ENCODE measurements at regions not wholly inside any gene's neighbourhood (a gene's known extent, or its start where the extent isn't known, plus 50 kb on each side); places are given as distances from the start of the nearest gene placed in this dataset.

GRCh38 chr12:78726854-78727253 lies 137.7 kb upstream of the SYT1 start:
- no peak overlapping the region for H3K27ac ChIP-seq
- no peak for DNase-seq
- H3K4me3 ChIP-seq: no peak overlapping the region
- H3K27me3 ChIP-seq: no peaks in the 10 kb centered on the region
- intact Hi-C loops (cut with DNase I): no loop called here
- no peaks in the 10 kb centered on the region for H3K4me1 ChIP-seq
- H3K9me3 ChIP-seq: no peaks in the 10 kb centered on the region
- no peak for TF ChIP-seq CTCF (IDR thresholded peaks at IDR 0.05)
- no peak for TF ChIP-seq EP300 (IDR thresholded peaks at IDR 0.05)
- TF ChIP-seq POLR2A (IDR thresholded peaks at IDR 0.05): no peak
- no peak for TF ChIP-seq POLR2AphosphoS5 (IDR thresholded peaks at IDR 0.05)
- WGBS, 2 donors: 10 to 49% methylated on average over 2 of the region's 2 CpGs
- H3K36me3 ChIP-seq: no peaks in the 10 kb centered on the region

GRCh38 chr12:78732481-78732880 lies 132.1 kb upstream of the SYT1 start:
- H3K27me3 ChIP-seq: no peaks in the 10 kb centered on the region
- TF ChIP-seq POLR2A (IDR thresholded peaks at IDR 0.05) (no peak), CTCF (IDR thresholded peaks at IDR 0.05) (no peak), EP300 (IDR thresholded peaks at IDR 0.05) (no peak), POLR2AphosphoS5 (IDR thresholded peaks at IDR 0.05) (no peak)
- H3K9me3 ChIP-seq: no peaks in the 10 kb centered on the region
- no peaks in the 10 kb centered on the region for H3K4me1 ChIP-seq
- intact Hi-C loops (cut with DNase I): no loop called here
- 97 to 100% methylated on average over 1 of the region's 1 CpG for WGBS, 2 donors
- no peak overlapping the region for H3K4me3 ChIP-seq
- no peaks in the 10 kb centered on the region for H3K36me3 ChIP-seq
- DNase-seq: no peak
- no peak overlapping the region for H3K27ac ChIP-seq

- Histone ChIP-seq H3K36me3 (no peaks in the 10 kb centered on the region), H3K4me1 (no peaks in the 10 kb centered on the region), H3K4me3 (no peak overlapping the region), H3K27ac (no peak overlapping the region), H3K27me3 (no peaks in the 10 kb centered on the region), H3K9me3 (no peaks in the 10 kb centered on the region)
- TF ChIP-seq POLR2A (IDR thresholded peaks at IDR 0.05) (no peak), CTCF (IDR thresholded peaks at IDR 0.05) (no peak), EP300 (IDR thresholded peaks at IDR 0.05) (no peak), POLR2AphosphoS5 (IDR thresholded peaks at IDR 0.05) (no peak)
- intact Hi-C loops (cut with DNase I): no loop called here
- WGBS, 2 donors: 87 to 94% methylated on average over 4 of the region's 4 CpGs
- DNase-seq: no peak
These were observed 124.9 kb upstream of the SYT1 start for GRCh38 chr12:78739653-78740052.

- Histone ChIP-seq H3K36me3 (no peaks in the 10 kb centered on the region), H3K4me3 (no peak overlapping the region), H3K9me3 (no peaks in the 10 kb centered on the region), H3K27ac (no peak overlapping the region), H3K4me1 (no peaks in the 10 kb centered on the region), H3K27me3 (no peaks in the 10 kb centered on the region)
- intact Hi-C loops (cut with DNase I): no loop called here
- WGBS, 2 donors: 83 to 92% methylated on average over 2 of the region's 2 CpGs
- TF ChIP-seq POLR2A (IDR thresholded peaks at IDR 0.05) (no peak), POLR2AphosphoS5 (IDR thresholded peaks at IDR 0.05) (no peak), CTCF (IDR thresholded peaks at IDR 0.05) (no peak), EP300 (IDR thresholded peaks at IDR 0.05) (no peak)
- DNase-seq: no peak
These were observed 118.6 kb upstream of the SYT1 start for GRCh38 chr12:78746001-78746400.

- Histone ChIP-seq H3K27me3 (no peaks in the 10 kb centered on the region), H3K4me1 (no peaks in the 10 kb centered on the region), H3K36me3 (no peaks in the 10 kb centered on the region), H3K4me3 (no peak overlapping the region), H3K27ac (no peak overlapping the region), H3K9me3 (no peaks in the 10 kb centered on the region)
- DNase-seq: no peak
- no peak for TF ChIP-seq POLR2AphosphoS5 (IDR thresholded peaks at IDR 0.05)
- no peak for TF ChIP-seq CTCF (IDR thresholded peaks at IDR 0.05)
- no peak for TF ChIP-seq EP300 (IDR thresholded peaks at IDR 0.05)
- no peak for TF ChIP-seq POLR2A (IDR thresholded peaks at IDR 0.05)
- intact Hi-C loops (cut with DNase I): no loop called here
- WGBS, 2 donors: 94 to 99% methylated on average over 1 of the region's 1 CpG
These were observed 111.5 kb upstream of the SYT1 start for GRCh38 chr12:78753058-78753457.
